ENCODE measurements at regions not wholly inside any gene's neighbourhood (a gene's known extent, or its start where the extent isn't known, plus 50 kb on each side); places are given as distances from the start of the nearest gene placed in this dataset.

GRCh38 chr18:55743133-55743532 is 155.1 kb upstream of the TCF4 start:
- ATAC-seq = peak in 1 of 3 donors; percentile 17
- 100% methylated on average over 2 of the region's 2 CpGs for WGBS (ENCODE audit: insufficient coverage)
- H3K27me3 Mint-ChIP-seq (ENCODE audit: low read depth in 2 of 2) = no peaks in the 10 kb centered on the region
- Histone ChIP-seq H3K9me3 (ENCODE audit: control insufficient read depth, insufficient read depth, low read length) (no peaks in the 10 kb centered on the region), H3K4me3 (ENCODE audit: low read length) (no peak overlapping the region), H3K36me3 (ENCODE audit: control insufficient read depth, insufficient read depth, low read length) (no peaks in the 10 kb centered on the region), H3K4me1 (ENCODE audit: control insufficient read depth, insufficient read depth, low read length) (no peaks in the 10 kb centered on the region), H3K27me3 (ENCODE audit: control insufficient read depth, insufficient read depth, low read length) (no peaks in the 10 kb centered on the region), H3K27ac (ENCODE audit: low read length) (no peak overlapping the region)
- no peaks in the 10 kb centered on the region for H3K4me1 Mint-ChIP-seq
- H3K4me3 Mint-ChIP-seq = no peak overlapping the region
- TF ChIP-seq CTCF (IDR thresholded peaks at IDR 0.05) = no peak
- no peaks in the 10 kb centered on the region for H3K36me3 Mint-ChIP-seq
- H3K27ac Mint-ChIP-seq = no peak overlapping the region
- DNase-seq = no peak
- intact Hi-C loops (cut with micrococcal nuclease) = no loop called here
- peaks cover 2% of the 10 kb centered on the region in 2 donors for H3K9me3 Mint-ChIP-seq

- DNase-seq = no peak
- Mint-ChIP-seq H3K27me3 (ENCODE audit: low read depth in 2 of 2) (no peaks in the 10 kb centered on the region), H3K27ac (no peak overlapping the region)
Observed at GRCh38 chr18:55739488-55739887, 151.5 kb upstream of the TCF4 start.

GRCh38 chr18:55738483-55739114 is 150.6 kb upstream of the TCF4 start:
- Histone ChIP-seq H3K36me3 (ENCODE audit: control insufficient read depth, insufficient read depth, low read length) (no peaks in the 10 kb centered on the region), H3K4me3 (ENCODE audit: low read length) (no peak overlapping the region), H3K27ac (ENCODE audit: low read length) (no peak overlapping the region), H3K27me3 (ENCODE audit: control insufficient read depth, insufficient read depth, low read length) (no peaks in the 10 kb centered on the region), H3K4me1 (ENCODE audit: control insufficient read depth, insufficient read depth, low read length) (no peaks in the 10 kb centered on the region), H3K9me3 (ENCODE audit: control insufficient read depth, insufficient read depth, low read length) (no peaks in the 10 kb centered on the region)
- DNase-seq (no peak), ATAC-seq (no peak)
- intact Hi-C loops (cut with micrococcal nuclease) = no loop called here
- Mint-ChIP-seq H3K4me1 (no peaks in the 10 kb centered on the region), H3K27ac (no peak overlapping the region), H3K4me3 (no peak overlapping the region), H3K27me3 (ENCODE audit: low read depth in 2 of 2) (no peaks in the 10 kb centered on the region), H3K36me3 (no peaks in the 10 kb centered on the region), H3K9me3 (peaks cover 2% of the 10 kb centered on the region in 2 donors)
- no peak for TF ChIP-seq CTCF (IDR thresholded peaks at IDR 0.05)
- WGBS (ENCODE audit: insufficient coverage) = 93% methylated on average over 3 of the region's 3 CpGs

More at GRCh38 chr18:55739488-55739887, 151.5 kb upstream of the TCF4 start:
- no peaks in the 10 kb centered on the region for H3K36me3 ChIP-seq (ENCODE audit: control insufficient read depth, insufficient read depth, low read length)
- Mint-ChIP-seq H3K4me1 (no peaks in the 10 kb centered on the region), H3K9me3 (peaks cover 2% of the 10 kb centered on the region in 2 donors), H3K36me3 (no peaks in the 10 kb centered on the region), H3K4me3 (no peak overlapping the region)
- H3K27me3 ChIP-seq (ENCODE audit: control insufficient read depth, insufficient read depth, low read length) = no peaks in the 10 kb centered on the region
- no peak overlapping the region for H3K27ac ChIP-seq (ENCODE audit: low read length)
- TF ChIP-seq CTCF (IDR thresholded peaks at IDR 0.05) = no peak
- 67% methylated on average over 1 of the region's 2 CpGs for WGBS (ENCODE audit: insufficient coverage)
- ATAC-seq = no peak
- H3K4me3 ChIP-seq (ENCODE audit: low read length) = no peak overlapping the region
- intact Hi-C loops (cut with micrococcal nuclease) = no loop called here
- H3K4me1 ChIP-seq (ENCODE audit: control insufficient read depth, insufficient read depth, low read length) = no peaks in the 10 kb centered on the region
- H3K9me3 ChIP-seq (ENCODE audit: control insufficient read depth, insufficient read depth, low read length) = no peaks in the 10 kb centered on the region
